ENCODE measurements at regions not wholly inside any gene's neighbourhood (a gene's known extent, or its start where the extent isn't known, plus 50 kb on each side); places are given as distances from the start of the nearest gene placed in this dataset.

DNA sequence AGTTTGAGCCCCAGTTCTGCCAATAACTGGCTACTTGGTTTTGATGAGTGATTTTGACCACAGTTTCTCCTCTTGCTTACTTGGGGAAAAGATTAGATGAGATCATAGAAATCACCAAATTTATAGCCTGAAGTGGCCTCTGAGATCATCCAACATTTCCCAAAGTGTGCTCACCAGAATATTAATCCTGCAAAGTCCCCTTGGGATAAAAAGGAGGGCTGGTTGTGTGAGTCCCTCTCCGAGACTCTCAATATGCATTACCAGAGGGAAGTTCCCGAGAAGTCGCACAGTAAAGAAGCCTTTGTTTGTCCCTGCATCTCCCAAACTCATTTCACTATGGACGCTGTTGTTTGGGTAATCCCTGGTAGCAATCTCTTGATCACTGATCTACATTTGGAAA, 88.4 kb upstream of the ADRA1B start:
- in situ Hi-C loops (cut with HindIII; ENCODE audit: low sequenced_read_pairs): no loop called here

DNA sequence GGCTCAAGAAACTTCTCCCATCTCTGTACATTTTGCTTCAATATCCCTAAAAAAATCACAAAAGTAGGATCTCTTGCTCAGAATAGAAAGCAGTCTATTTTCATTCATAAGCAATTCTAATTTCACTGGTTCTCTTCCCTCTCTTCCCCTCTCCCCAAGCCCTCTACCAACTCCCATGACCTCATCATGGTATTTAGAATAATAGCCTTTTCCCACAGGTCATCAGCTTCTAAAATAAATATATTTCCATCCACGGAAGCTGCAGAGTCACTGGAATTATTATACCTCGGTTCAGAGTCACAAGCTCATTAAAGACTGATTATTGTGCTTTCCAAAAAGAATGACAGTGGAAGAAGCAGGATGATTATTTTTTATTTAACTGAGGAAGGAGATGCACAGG, 84.2 kb upstream of the ADRA1B start:
- in situ Hi-C loops (cut with HindIII; ENCODE audit: low sequenced_read_pairs): no loop called here

DNA sequence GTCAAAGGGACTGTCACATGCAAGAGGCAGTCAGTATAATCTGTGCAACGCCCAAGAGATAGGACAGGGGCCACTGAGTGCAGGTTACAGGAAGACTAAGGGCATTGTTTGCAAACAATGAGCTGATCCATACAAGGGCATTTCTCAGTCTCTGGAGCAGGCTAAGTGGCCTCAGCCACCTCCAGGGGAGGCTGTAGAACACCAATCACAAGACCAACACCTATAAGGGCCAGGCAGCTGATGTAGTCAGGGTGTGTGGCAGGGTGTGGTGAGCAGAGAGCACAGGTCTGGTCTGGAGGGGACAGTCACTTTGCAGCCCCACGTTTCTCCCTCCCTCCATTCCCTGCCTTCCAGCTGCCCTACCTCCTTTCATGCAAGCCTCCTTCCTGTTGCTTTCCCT, 83.2 kb upstream of the ADRA1B start:
- in situ Hi-C loops (cut with HindIII; ENCODE audit: low sequenced_read_pairs): no loop called here

DNA sequence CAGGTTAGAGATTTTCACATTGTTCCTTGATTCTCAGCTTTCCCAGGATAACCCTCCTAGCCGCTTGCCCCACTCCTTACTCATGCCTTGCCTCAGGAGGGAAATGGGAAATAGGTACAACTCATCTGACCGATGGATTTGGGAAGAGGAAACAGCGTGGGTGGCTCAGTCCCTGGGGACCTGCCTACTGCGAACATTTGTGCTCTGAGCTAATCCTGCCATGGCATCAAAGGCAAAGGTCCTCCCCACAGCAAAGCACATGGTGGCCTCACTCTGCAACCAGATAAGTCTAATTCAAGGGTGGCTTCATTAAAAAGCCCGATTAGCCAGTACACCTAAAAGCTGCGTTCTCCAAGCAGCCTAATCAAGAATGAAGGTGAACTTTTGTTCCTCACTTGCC, 82.4 kb upstream of the ADRA1B start:
- in situ Hi-C loops (cut with HindIII; ENCODE audit: low sequenced_read_pairs): no loop called here

DNA sequence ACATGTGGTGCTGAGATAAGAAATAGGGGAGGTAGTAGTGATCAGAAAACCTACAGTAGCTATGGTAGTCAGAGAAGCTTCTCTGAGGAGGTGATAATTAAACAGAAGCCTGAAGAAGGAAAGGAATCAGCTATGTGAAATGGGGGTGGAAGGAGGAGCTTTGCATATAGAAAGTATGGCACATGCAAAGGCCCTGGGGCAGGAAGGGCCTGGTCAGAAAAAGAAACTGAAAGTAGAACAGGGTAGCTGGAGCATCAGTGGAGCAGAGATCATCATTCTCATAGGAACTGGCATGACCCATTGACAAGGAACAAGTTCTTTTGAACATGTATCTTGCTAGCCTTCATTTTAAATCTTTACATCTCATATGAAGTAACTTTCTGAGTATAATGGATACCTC, 80.7 kb upstream of the ADRA1B start:
- in situ Hi-C loops (cut with HindIII; ENCODE audit: low sequenced_read_pairs): no loop called here

DNA sequence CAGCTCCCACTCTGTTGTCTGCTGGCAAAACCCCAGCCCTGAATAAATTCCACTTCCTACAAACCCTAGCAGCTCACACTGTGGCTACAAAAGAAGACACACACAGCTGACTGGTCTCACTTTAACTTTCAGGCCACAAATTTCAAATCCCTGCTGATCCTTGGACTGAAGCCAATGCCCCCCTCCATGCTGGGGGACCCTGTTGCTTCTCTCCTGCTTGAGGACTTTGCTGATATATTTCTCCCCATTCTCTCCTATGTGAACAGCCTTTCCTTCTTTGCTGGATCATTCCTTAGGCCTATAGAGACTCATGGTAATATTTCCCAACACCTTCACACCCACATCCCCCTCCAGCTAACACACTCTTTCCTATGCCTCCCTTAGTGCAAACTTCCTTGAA, 79.6 kb upstream of the ADRA1B start:
- in situ Hi-C loops (cut with HindIII; ENCODE audit: low sequenced_read_pairs): no loop called here

DNA sequence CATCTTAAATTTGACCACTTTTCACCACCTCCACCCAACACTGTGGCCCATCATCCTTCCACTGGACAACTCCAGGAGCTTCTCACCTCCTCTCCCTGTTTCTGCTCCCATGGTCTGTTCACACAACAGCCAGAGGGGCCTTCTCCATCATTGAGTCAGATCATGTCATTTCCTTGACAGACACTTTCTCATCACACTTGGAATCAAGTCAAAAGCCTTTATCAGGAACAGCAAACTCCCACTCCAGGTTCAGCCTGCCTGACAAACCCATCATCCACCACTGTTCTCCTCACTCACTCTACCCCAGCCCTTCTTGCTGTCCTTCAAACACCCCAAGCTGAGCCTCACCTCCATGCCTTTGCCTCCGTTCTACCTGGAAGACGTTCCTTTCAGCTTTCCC, 78.4 kb upstream of the ADRA1B start:
- in situ Hi-C loops (cut with HindIII; ENCODE audit: low sequenced_read_pairs): no loop called here

DNA sequence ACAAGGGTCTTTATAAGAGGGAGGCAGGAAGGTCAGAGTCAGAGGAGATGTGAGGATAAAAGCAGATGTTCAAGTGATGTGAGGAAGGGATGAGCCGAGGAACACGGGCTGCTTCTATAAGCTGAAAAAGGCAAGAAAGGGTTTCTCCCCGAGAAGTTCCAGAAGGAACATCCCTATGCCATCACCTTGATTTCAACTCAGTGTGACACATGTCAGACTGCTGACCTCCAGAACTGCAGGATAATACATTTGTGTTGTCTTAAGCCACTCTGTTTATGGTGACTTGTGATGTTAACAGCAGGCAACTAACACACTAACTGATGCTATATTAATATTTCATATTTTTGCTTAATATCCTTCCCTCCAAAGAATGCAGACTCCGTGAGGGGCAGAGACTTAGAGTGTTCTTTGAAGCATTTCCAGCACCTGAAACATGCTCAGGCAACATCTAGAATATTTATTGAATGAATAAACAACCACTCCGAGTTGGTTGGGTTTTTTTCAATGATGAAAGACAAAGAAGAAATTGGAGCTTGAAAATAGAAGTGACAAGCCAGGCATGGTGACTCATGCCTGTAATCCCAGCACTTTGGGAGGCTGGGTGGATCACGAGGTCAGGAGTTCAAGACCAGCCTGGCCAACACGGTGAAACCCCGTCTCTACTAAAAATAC, 77.6 kb upstream of the ADRA1B start:
- in situ Hi-C loops (cut with HindIII; ENCODE audit: low sequenced_read_pairs): no loop called here

DNA sequence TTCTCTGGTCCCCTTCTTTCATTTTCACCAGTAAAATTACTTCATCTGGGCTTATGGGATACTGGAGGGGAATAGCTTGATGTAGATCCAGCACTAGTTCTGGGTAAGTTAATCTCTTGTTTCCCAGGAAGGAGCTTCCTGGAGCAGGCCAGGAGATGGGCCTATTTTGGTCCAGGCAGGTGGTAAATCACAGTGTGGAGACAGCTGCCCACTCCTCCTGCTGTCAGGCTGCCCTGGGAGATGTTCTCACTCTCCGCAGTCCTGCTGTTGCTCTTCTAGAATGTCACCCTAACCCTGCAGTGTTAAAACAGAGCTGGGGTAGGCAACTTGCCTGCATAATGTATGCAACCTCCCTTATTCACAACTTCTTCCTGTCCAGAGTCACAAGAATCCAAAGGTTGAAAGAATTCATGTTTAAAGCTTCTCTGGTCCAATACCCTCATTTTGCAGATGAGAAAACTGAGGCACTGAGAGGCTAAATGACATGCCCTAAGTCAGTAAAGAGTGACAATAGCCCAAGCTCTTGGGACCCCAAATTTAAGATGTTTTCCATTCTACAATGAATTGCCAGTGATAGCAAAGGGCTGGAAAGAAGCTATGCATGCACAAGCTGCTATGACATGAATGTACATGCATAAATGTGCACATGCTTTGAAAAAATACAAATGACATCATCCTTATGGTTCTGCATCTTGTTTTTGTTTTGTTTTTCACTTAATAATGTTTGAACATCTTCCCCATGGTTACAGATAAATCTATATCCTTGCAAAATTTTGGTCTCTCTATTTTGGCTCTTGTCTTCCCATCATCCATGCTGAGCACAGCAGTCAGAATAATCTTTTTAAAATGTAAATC, 71.8 kb upstream of the ADRA1B start:
- in situ Hi-C loops (cut with HindIII; ENCODE audit: low sequenced_read_pairs): loop anchor here (5.0 kb wide), 1 partner anchor 52 kb away; no protein-coding TSS in a partner anchor

DNA sequence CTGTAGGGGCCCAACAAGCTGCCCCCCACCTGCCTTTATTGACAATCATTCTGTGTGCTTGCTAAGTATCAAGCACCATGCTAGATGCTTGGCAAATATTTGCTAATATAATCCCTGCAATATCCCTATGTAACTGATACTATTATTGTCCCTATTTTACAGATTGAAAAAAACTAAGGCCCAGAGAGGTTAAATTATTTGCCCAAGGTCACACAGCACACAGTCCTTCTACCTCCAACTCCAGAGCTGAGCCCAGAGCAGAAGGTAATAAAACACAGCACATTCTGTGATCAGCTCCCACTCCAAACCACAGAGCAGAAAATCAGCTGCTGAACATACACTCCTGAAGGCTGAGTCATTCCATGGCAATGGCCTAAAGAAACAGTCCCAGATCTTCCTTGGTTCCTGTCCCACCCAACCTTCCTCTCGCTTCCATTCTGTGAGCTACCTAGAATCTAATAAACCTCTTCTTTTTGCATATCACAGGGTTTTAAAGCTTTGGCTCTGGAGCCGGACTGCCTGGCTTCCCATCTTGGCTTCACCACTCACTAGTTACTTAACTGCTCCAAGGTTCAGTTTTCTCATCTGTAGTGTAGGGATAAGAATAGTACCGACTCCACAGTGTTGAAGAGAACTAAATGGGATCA, 66.7 kb upstream of the ADRA1B start:
- in situ Hi-C loops (cut with HindIII; ENCODE audit: low sequenced_read_pairs): no loop called here

DNA sequence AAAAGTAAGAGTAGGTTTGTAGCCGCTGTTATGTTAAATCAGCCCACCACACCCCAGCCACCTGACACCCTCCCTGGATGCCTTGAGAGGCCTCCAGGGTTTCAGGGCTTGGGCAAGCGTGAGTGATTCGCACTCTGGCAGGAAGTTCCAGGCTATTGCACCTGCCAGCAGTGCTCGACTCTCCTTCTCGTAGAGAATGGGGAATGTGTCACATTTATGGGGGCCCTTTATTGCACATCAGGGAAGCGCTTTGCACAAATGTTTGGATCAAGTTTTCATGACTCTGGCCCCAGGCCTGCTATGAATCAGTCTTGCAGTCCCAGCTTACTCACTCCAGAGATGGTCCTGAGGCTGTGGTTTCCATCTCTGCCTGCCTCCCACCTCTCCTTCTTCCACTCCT, 66.1 kb upstream of the ADRA1B start:
- in situ Hi-C loops (cut with HindIII; ENCODE audit: low sequenced_read_pairs): no loop called here

DNA sequence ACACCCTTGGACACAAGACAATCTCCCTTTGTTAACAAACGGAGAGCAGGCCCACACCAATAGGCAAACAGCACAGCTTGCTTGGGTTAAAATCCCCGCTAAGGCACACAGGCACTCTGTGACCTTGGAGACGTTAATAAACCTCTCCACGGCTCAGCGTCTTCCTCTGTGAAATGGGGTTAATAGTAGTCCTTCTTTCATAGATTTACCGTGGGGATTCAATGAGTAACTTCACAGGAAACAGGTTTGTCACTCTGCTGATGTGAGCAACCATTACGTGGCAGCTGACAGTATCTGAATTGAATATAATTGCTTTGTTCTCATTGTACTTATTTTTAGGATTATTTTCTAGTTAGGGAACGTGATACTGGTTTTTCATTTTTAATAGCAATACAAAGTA, 65.2 kb upstream of the ADRA1B start:
- in situ Hi-C loops (cut with HindIII; ENCODE audit: low sequenced_read_pairs): no loop called here

DNA sequence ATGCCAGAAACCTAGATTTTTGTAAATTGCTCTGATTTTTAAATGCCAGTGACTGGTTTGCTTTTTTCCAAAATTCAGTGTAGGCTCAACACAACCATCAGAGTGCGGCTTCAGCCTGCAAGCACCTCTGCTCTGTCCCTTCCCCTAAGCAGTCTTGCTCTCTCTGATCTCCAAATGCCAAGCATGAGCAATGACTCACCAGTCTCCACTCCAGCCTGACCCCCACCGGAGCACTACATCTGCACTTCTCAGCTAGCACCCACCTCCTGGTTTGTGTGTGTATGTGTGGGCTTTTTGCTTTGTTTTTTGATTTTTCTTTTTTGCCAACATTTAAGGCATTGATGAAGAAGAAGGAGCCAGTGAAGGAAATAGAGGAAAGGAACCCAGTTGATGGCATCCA, 61.4 kb upstream of the ADRA1B start:
- in situ Hi-C loops (cut with HindIII; ENCODE audit: low sequenced_read_pairs): no loop called here

DNA sequence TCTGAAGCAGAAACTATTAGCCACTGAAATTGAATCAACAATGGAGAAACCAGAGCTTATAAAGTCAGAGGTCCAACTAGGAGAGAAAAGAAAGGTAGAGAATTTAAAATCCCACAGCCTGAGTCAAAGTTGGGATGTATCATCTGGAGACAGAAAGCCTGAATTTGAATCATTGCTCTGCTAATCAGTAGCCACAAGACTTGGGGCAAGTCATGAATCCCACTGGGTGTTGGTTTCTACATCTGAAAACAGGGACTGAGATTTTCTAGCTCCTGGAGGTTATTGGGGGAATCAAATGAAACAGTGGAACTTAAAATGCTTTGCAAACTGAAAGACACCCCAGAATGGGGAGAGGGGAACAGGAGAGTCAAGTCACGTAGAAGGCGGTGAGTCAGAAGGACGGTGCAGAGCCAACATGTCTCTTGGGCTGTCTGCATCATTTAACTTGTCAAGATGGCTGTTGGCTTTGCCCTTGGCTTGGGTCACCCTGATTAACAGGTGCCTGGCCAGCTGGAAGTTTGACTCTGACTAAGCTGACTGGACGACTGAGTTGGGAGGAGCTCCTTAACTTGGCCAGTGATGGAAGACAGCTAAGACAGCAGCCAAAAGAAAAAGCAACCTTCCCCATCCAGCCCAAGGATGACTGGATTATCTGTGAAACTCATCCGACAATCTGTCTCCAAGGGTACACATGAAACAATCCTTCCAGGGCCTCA, 60.6 kb upstream of the ADRA1B start:
- in situ Hi-C loops (cut with HindIII; ENCODE audit: low sequenced_read_pairs): no loop called here

DNA sequence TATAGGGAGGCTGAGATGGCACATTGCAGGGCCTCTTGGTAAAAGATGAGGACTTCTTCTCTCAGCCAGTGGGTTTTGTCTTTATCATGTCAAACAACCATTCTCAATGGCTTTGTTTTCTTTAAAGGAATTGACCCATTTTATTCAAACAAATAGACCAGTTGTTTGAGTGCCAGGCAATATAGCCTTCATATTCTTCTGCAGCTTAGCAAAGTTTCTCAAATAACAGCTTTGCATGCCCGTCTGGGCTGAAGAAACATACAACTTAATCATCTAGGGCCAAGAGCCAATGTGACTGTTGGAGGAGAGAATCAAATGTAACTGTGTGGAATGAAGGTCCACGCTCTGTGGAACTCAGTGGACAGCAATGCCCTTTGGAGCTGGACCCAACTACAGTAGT, 57.4 kb upstream of the ADRA1B start:
- in situ Hi-C loops (cut with HindIII; ENCODE audit: low sequenced_read_pairs): no loop called here

DNA sequence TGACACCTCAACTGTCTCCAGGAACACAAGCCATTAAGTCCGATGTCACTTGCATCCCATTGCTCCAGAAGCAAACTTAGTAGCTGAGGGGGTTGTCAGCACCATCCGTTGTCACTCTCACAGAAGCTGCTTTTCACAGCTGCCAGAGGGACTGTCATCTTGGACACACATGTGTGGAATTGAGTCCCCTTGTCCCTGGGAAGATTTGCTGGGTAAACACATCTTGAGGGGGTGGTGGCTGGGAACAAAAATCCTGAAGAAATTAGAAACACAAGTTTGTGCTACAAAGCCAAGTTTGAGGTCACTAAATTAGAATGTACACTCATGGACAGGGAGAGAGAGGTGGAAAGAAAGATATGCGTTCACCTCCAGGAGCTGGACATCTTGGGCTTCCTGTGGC, 55.2 kb upstream of the ADRA1B start:
- in situ Hi-C loops (cut with HindIII; ENCODE audit: low sequenced_read_pairs): no loop called here

DNA sequence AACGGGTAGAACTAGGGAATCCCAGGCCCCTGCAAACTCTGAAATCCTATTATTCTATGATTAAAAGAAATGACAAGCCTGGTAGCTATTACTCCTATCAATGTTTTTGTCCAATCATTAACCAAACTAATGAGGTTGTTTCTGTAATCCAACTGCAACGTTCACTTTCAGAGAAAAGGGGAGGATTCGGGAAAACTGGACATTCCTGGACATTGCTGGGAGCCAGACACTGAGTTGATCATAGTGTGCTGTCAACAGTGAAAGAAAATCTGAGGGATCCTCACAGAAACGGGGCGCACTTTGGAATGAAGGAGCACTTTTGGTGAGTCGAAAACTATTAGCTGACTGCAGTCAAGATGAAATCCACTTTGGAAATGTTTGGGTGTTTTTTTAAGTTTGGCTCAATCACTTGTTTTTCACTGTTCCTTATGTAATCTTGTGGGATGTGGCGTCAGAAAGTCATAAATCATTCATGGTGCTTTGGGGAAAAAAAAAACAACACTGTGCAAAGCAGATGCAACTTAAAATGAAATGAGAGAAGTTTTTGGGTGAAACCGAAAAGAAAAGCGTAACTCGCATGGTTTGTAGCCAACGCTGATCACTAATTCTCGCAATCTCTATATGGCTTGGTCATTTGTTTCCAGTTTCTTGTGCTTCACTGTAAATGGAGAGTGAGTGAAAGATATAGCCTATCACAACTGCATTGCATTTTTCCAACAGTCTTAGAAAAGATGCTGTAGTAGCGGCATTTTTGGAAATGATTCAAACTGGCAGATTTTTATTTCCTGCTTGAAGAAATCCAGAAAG, 51.2 kb upstream of the ADRA1B start:
- in situ Hi-C loops (cut with HindIII; ENCODE audit: low sequenced_read_pairs): no loop called here

DNA sequence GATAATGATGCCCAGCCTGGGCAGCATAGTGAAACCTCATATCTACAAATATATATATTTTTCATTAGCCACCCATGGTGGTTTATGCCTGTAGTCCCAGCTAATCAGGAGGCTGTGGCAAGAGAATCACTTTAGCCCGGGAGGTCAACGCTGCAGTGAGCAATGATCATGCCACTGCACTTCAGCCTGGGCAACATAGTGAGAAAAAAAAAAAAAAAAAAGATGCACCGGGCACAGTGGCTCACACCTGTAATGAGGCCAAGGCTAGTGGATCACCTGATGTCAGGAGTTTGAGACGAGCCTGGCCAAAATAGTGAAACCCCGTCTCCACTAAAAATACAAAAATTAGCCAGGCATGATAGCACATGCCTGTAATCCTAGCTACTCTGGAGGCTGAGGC, 50.2 kb upstream of the ADRA1B start:
- in situ Hi-C loops (cut with HindIII; ENCODE audit: low sequenced_read_pairs): no loop called here
